H1 (cell line): ENCODE measurements at regions not wholly inside any gene's neighbourhood (a gene's known extent, or its start where the extent isn't known, plus 50 kb on each side); places are given as distances from the start of the nearest gene placed in this dataset.

Experiments used
- POU5F1 ChIP-seq: IDR thresholded peaks from 2 replicates; pipeline ENCODE4 v1.6.1; 2011; ENCODE audit warnings: low read depth, mild to moderate bottlenecking, low read length, moderate library complexity
- RXRA ChIP-seq: IDR thresholded peaks from 2 replicates; pipeline ENCODE4 v1.6.1; 2011; ENCODE audit warnings: low read depth, mild to moderate bottlenecking, low read length, moderate library complexity; ENCODE audit not compliant: insufficient read depth

DNA sequence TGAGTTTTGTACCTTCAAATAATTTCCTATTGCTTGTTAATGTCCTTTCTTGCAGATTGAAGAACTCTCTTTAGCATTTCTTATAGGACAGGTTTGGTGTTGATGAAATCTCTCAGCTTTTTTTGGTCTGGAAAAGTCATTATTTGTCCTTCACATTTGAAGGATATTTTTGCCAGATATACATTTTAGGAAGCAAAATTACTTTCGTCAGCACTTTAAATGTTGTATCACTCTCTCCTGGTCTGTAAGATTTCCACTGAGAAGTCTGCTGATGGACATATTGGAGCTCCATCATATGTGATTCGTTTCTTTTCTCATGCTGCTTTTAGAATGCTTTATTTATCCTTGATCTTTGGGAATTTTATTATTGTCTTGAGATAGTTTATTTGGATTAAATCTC lies 105.5 kb downstream of the TNFSF13B start (continued):
- TF ChIP-seq POU5F1, result no peak
- no peak for TF ChIP-seq RXRA
